ENCODE measurements at regions not wholly inside any gene's neighbourhood (a gene's known extent, or its start where the extent isn't known, plus 50 kb on each side); places are given as distances from the start of the nearest gene placed in this dataset.

- H3K27ac ChIP-seq = no peak overlapping the region
Measured at GRCh38 chr5:4983701-4984100, 156.4 kb upstream of the ADAMTS16 start.

GRCh38 chr5:4984461-4984860 lies 155.7 kb upstream of the ADAMTS16 start:
- TF ChIP-seq, protein P1, sequence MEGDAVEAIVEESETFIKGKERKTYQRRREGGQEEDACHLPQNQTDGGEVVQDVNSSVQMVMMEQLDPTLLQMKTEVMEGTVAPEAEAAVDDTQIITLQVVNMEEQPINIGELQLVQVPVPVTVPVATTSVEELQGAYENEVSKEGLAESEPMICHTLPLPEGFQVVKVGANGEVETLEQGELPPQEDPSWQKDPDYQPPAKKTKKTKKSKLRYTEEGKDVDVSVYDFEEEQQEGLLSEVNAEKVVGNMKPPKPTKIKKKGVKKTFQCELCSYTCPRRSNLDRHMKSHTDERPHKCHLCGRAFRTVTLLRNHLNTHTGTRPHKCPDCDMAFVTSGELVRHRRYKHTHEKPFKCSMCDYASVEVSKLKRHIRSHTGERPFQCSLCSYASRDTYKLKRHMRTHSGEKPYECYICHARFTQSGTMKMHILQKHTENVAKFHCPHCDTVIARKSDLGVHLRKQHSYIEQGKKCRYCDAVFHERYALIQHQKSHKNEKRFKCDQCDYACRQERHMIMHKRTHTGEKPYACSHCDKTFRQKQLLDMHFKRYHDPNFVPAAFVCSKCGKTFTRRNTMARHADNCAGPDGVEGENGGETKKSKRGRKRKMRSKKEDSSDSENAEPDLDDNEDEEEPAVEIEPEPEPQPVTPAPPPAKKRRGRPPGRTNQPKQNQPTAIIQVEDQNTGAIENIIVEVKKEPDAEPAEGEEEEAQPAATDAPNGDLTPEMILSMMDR (IDR thresholded peaks at IDR 0.05) = no peak
- TF ChIP-seq ZFX (IDR thresholded peaks at IDR 0.05; ENCODE audit: borderline replicate concordance) = no peak
- no peak overlapping the region for H3K27ac ChIP-seq

More at GRCh38 chr5:4983701-4984100, 156.4 kb upstream of the ADAMTS16 start:
- TF ChIP-seq, protein P1 (IDR thresholded peaks at IDR 0.05) = no peak

GRCh38 chr5:4987431-4987830 lies 152.7 kb upstream of the ADAMTS16 start:
- no peak overlapping the region for H3K27ac ChIP-seq
- TF ChIP-seq, protein P1 (IDR thresholded peaks at IDR 0.05) = no peak
- TF ChIP-seq ZFX (IDR thresholded peaks at IDR 0.05; ENCODE audit: borderline replicate concordance) = no peak

DNA sequence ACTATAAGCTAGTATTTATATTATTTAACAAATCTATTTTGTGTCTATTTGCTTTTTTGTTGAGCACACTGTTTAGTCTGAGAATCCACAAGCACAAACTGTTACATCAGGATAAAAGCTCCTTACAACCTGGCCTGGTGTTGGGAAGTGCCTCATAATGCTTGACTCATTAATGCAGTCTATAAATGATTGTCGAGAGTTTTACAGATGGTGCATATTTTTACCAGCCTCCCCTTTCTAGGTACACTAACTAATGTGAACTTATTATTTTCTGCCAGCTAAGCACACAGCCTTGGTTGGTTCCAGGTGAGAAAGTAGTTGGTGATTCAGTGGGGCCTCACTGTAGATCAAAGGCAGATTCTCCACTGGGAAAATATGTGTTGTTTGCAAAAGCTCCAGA lies 151.0 kb upstream of the ADAMTS16 start:
- H3K27ac ChIP-seq = no peak overlapping the region
- no peak for TF ChIP-seq ZFX (IDR thresholded peaks at IDR 0.05; ENCODE audit: borderline replicate concordance)
- TF ChIP-seq, protein P1 (IDR thresholded peaks at IDR 0.05) = no peak

DNA sequence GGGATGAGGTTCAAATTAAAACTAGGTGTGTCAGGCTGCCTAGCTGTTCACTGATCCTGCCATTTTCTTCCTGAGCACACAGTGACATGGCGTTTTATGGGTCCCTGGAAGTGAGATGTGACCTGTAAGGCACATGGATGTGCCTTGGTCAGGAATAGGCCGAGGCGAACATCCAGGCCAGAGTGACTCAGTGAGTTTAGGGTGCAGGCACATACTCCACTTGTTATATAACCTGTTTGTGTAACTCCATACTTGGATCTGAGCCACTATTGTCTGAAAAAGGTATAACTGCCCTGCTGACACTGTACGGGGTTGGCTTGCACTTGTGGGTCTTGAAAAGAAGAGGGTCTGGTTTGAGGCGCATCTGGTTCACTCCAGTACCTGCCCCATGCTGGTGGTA lies 150.1 kb upstream of the ADAMTS16 start:
- TF ChIP-seq, protein P1 (IDR thresholded peaks at IDR 0.05) = no peak
- TF ChIP-seq ZFX (IDR thresholded peaks at IDR 0.05; ENCODE audit: borderline replicate concordance) = no peak
- H3K27ac ChIP-seq = no peak overlapping the region

GRCh38 chr5:4990462-4990861 lies 149.7 kb upstream of the ADAMTS16 start:
- H3K27ac ChIP-seq = no peak overlapping the region
- TF ChIP-seq, protein P1 (IDR thresholded peaks at IDR 0.05) = no peak
- no peak for TF ChIP-seq ZFX (IDR thresholded peaks at IDR 0.05; ENCODE audit: borderline replicate concordance)

DNA sequence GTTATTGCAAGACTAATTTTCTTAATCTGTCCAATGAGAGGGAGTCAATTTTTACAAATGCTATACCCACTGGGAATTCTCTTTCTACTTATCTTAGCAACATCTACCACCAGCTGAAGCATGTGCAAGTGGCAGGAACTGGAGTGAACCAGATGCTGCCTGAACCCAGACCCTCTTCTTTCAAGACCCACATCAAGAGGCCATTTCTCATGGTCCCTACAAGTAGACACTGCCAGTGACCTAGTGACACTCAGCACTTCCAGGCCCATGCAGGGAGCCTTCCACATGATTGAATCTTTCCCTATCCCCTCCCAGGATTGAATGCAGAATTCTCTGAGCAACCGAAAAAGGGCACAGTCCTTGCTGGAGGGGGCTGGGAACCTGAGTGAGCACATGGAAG lies 148.2 kb upstream of the ADAMTS16 start:
- TF ChIP-seq ZFX (IDR thresholded peaks at IDR 0.05; ENCODE audit: borderline replicate concordance) = no peak
- TF ChIP-seq, protein P1 (IDR thresholded peaks at IDR 0.05) = no peak
- H3K27ac ChIP-seq = no peak overlapping the region

Data from 22Rv1 (cell line).